HUES48 (cell line): ENCODE measurements at regions not wholly inside any gene's neighbourhood (a gene's known extent, or its start where the extent isn't known, plus 50 kb on each side); places are given as distances from the start of the nearest gene placed in this dataset.

Source experiments
- H3K27ac ChIP-seq: one replicate; pipeline ENCODE4 v1.7.0; 2013; ENCODE audit warnings: low read depth, low read length, inconsistent platforms
- H3K27me3 ChIP-seq: 2 replicates; pipeline ENCODE4 v1.6.1; 2013; ENCODE audit warnings: mild to moderate bottlenecking, low read length; ENCODE audit not compliant: control insufficient read depth, insufficient read depth
- H3K36me3 ChIP-seq: 2 replicates; pipeline ENCODE4 v1.6.1; 2013; ENCODE audit warnings: low read length; ENCODE audit not compliant: control insufficient read depth, insufficient read depth
- H3K4me1 ChIP-seq: 2 replicates; pipeline ENCODE4 v1.6.1; 2013; ENCODE audit warnings: mild to moderate bottlenecking, low read length; ENCODE audit not compliant: control insufficient read depth, insufficient read depth
- H3K4me3 ChIP-seq: 2 replicates; pipeline ENCODE4 v1.5.1; 2013; ENCODE audit warnings: mild to moderate bottlenecking, low read depth, low read length
- H3K9ac ChIP-seq: 2 replicates; pipeline ENCODE4 v1.6.1; 2013; ENCODE audit warnings: mild to moderate bottlenecking, low read depth, low read length, moderate library complexity
- H3K9me3 ChIP-seq: 2 replicates; pipeline ENCODE4 v1.6.1; 2013; ENCODE audit warnings: low read length; ENCODE audit not compliant: control insufficient read depth, insufficient read depth

DNA sequence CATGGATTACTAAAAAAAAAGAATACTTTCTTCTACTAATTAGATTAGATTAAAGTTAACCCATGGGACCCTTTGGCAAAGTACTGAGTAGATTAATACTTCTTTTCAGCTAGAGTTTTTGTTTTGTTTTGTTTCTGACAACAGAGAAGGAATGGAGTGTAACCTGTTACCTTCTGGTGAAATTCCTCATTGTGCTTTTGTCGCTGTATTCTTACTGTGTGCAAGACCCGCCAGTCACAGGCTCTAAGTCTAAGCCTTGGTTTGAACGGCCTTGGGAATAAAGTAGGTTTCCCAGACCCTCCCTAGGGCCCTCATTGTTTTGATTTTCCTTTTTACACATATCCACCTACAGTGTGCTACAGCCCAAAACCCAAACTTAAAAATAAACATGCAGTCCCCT is 171.1 kb upstream of the IL12A start:
- H3K27me3 ChIP-seq, result no peaks in the 10 kb centered on the region
- no peaks in the 10 kb centered on the region for H3K9me3 ChIP-seq
- H3K4me1 ChIP-seq, result peaks cover 9% of the 10 kb centered on the region
- H3K4me3 ChIP-seq, result no peak overlapping the region
- no peak overlapping the region for H3K9ac ChIP-seq
- no peaks in the 10 kb centered on the region for H3K36me3 ChIP-seq
- H3K27ac ChIP-seq, result no peak overlapping the region

DNA sequence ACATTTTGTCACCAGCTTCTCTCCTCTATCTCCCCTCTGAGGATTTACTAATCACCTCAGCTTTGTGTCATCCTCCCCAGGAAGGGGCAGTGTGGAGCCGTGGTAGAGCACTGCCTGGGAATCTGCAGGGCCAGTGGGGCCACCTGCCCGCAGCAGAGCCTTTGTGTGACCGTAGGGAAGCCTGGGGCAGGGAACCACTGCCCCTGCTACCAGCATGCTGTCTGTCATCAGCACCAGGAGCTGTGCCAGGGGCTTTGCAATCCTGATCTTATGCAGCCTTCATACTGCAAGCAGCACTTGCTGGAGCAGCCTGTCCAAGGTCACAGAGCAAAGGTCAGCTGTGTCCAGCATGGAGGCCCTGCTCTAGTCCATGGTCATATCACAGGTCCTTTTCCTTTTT is 170.2 kb upstream of the IL12A start:
- H3K27ac ChIP-seq, result no peak overlapping the region

DNA sequence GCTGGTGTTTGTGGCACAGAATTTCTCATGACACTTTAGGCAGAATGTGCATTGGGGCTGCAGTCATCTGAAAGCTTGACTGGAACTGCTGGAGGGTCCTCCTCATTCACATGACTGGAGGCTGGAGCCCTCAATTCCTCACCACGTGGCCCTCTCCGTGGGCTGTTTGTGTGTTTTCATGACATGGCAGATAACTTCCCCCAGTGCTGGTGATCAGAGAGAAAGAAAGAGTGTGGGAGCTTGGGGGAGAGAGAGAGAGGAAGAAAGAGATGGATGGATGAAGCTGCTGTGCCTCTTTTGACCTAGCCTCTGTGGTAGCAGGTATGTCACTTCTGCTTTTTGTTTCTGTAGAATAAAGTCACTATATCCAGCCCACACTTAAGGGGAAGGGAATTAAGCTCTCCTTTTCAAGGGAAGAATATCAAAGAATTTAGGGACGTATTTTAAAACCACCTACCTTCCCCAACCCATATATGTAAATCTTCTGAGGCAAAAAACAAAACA is 169.6 kb upstream of the IL12A start:
- Histone ChIP-seq H3K27me3 (no peaks in the 10 kb centered on the region), H3K9me3 (no peaks in the 10 kb centered on the region), H3K4me3 (no peak overlapping the region), H3K9ac (no peak overlapping the region), H3K27ac (no peak overlapping the region), H3K4me1 (peaks cover 5% of the 10 kb centered on the region), H3K36me3 (no peaks in the 10 kb centered on the region)

More for the DNA sequence above, 170.2 kb upstream of the IL12A start:
- Histone ChIP-seq H3K4me1 (peaks cover 9% of the 10 kb centered on the region), H3K27me3 (no peaks in the 10 kb centered on the region), H3K4me3 (no peak overlapping the region), H3K9ac (no peak overlapping the region), H3K36me3 (no peaks in the 10 kb centered on the region), H3K9me3 (no peaks in the 10 kb centered on the region)

DNA sequence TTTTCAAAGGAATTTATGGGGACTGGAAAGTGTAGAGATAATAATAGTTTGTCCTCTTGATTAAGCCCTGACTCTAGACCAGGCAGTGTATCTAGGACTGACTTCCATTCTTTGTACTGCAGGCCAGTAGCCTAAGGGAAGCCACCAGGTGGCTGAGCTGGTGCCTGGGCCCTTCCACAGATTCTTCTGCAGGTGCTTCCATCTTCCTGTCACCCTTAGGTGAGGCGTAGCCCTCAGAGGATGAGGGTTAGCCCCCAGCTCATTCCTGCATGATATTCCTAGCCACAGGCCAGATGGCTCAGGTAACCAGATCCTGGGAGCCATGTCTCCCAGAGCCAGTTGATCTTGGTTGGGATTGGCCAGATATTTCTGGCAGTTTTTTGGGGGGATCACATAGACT is 169.0 kb upstream of the IL12A start:
- H3K4me3 ChIP-seq, result no peak overlapping the region
- no peak overlapping the region for H3K9ac ChIP-seq
- H3K27ac ChIP-seq, result no peak overlapping the region
- H3K36me3 ChIP-seq, result no peaks in the 10 kb centered on the region
- H3K27me3 ChIP-seq, result no peaks in the 10 kb centered on the region
- no peaks in the 10 kb centered on the region for H3K9me3 ChIP-seq
- H3K4me1 ChIP-seq, result no peaks in the 10 kb centered on the region; the same call in 1 of the 2 replicates

DNA sequence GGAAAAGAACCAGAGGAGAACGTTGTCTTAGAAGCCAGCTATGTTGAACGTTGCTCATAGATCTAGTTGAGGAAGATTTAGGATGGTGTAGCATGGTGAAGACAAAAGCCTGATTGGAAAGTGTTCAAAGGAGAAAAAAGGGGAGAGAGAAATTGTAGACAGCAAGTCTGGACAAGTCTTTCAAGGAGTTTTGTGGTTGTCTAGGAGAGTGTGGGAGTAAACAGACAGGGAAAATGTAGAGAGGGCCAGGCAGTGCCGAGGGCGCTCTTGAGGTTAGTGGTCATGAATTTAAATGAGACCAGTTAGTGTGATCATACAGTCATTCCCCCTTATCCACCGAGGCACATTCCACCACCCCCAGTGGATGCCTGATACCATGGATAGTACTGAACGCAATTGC is 167.5 kb upstream of the IL12A start:
- Histone ChIP-seq H3K9me3 (no peaks in the 10 kb centered on the region), H3K36me3 (no peaks in the 10 kb centered on the region), H3K27ac (no peak overlapping the region), H3K9ac (no peak overlapping the region), H3K27me3 (no peaks in the 10 kb centered on the region), H3K4me1 (no peaks in the 10 kb centered on the region; the same call in 1 of the 2 replicates), H3K4me3 (no peak overlapping the region)

DNA sequence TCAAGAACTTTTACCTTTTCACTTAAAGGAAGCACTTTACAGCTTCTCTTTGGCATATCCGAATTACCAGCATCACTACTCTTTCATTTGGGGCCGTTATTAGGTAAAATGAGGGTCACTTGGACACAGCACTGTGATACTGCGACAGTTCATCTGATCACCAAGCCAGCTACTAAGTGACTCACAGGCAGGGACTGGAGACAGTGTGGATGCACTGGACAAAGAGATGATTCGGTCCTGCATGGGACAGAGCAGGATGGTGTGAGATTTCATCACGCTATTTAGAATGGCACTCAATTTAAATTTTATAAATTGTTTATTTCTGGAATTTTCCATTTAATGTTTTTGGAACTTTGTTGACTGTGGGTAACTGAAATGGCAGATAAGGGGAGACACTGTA is 166.9 kb upstream of the IL12A start:
- no peak overlapping the region for H3K27ac ChIP-seq
- H3K9ac ChIP-seq, result no peak overlapping the region
- no peaks in the 10 kb centered on the region for H3K9me3 ChIP-seq
- no peaks in the 10 kb centered on the region; the same call in 1 of the 2 replicates for H3K4me1 ChIP-seq
- H3K36me3 ChIP-seq, result no peaks in the 10 kb centered on the region
- no peaks in the 10 kb centered on the region for H3K27me3 ChIP-seq
- H3K4me3 ChIP-seq, result no peak overlapping the region

DNA sequence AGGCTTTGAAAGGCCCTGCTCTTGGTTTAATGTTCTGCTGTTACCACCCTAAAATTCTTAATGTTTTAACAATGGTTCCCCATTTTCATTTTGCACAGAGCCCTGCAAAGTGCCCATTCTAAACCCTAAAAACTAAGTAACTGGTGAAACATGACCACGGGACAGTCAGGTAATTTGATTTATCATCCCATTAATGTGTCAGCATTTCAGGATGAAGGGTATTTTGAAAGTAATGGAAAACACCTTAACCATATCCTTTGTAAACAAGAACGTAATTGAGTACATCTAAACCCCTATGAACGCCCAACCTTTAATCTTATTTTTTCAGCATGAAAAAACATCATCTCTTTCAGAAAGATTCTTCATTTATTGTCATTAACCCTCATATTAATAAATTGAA is 164.9 kb upstream of the IL12A start:
- Histone ChIP-seq H3K4me3 (no peak overlapping the region), H3K9ac (no peak overlapping the region), H3K4me1 (no peaks in the 10 kb centered on the region), H3K36me3 (no peaks in the 10 kb centered on the region), H3K27me3 (no peaks in the 10 kb centered on the region), H3K9me3 (no peaks in the 10 kb centered on the region), H3K27ac (no peak overlapping the region)

DNA sequence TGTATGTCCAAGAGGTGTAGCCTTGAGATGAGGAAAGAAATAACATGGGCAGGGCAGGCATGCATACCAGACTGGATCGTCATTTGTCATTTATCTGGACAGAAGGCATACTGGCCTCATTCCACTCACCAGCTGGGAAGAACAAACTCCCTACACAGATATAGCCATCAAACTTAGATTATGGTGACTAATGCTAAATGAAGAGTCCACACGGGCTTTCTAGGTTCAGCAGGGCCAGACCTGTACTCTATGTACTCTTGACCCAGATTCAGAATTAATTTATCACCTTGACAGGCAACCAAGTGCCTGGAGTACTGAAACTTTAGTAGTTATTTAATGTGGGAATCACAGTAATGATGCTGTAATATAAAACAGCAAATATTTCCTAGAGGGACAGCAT is 164.3 kb upstream of the IL12A start:
- Histone ChIP-seq H3K36me3 (no peaks in the 10 kb centered on the region), H3K4me3 (no peak overlapping the region), H3K4me1 (no peaks in the 10 kb centered on the region), H3K27ac (no peak overlapping the region), H3K27me3 (no peaks in the 10 kb centered on the region), H3K9ac (no peak overlapping the region), H3K9me3 (no peaks in the 10 kb centered on the region)

DNA sequence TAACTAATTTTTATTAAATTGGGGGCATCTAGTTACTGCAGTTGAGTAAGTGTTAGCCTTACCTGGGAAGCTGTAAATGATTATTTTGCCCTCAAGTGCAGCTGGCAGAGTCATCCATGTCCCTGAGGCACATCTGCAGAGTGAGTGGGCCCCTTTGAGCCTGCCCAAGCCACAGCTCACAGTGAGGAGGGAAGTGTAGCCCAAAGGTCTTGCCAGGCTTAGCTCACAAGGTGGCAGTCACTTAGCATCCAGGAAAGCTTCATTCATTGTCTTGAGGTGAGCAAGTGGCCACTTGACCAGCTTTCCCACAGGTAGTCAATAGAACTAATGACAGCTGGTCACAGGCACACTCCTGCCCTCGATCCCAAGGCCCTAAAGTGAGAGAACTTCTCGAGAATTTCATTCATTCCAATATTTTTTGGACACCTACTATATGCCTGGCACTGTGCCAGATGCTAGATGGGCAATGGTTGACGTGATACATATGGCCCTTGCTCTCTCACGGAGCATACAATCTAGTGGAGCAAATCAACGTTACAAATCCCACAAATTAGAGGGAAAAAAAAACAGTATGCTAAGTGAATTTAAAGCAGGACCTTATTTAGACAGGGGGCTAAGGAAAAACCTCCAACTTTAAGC is 163.3 kb upstream of the IL12A start:
- Histone ChIP-seq H3K9ac (no peak overlapping the region), H3K4me1 (no peaks in the 10 kb centered on the region), H3K27ac (no peak overlapping the region), H3K27me3 (no peaks in the 10 kb centered on the region), H3K36me3 (no peaks in the 10 kb centered on the region), H3K4me3 (no peak overlapping the region), H3K9me3 (no peaks in the 10 kb centered on the region)

DNA sequence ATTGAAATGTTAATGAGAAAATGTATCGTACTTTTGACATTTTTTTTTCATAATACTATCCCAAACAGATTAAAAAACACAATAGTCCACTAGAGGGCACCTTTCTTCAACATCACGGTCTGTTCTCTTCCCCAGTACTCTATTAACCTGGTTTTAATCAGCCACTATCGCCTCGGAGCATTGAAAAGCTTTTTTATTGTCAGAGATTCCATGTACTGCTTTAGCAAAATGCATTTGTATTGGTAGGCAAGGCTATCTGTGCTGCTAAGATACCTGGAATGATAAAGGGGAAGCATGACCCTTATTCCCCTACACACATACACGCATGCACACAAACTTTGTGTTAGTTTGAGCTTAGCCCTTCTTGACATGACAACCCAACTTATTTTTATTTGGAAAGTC is 160.1 kb upstream of the IL12A start:
- Histone ChIP-seq H3K4me1 (no peaks in the 10 kb centered on the region), H3K27ac (no peak overlapping the region), H3K36me3 (no peaks in the 10 kb centered on the region), H3K27me3 (no peaks in the 10 kb centered on the region), H3K9me3 (no peaks in the 10 kb centered on the region), H3K4me3 (no peak overlapping the region), H3K9ac (no peak overlapping the region)

DNA sequence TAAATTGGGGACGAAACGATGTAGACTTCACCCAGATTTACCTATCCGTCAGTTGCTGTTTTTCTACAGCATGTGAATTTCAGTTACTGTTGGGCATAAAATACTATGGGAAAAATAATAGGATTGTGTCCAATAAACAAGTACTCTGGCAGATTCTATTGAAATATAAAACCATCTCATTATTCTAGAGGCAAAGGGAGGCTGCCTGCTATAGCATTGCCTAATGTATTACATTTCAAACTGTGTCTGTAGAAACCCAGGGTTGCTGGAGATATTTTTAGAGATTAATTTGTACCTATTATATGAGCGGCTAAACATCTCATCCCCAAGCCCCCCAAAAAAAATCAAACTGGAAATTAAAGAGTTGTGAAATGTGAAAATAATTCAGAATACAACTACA is 159.6 kb upstream of the IL12A start:
- Histone ChIP-seq H3K9ac (no peak overlapping the region), H3K9me3 (no peaks in the 10 kb centered on the region), H3K4me3 (no peak overlapping the region), H3K36me3 (no peaks in the 10 kb centered on the region), H3K27ac (no peak overlapping the region), H3K4me1 (no peaks in the 10 kb centered on the region), H3K27me3 (no peaks in the 10 kb centered on the region)
